Heart right ventricle (tissue), 16 donors: ENCODE measurements at regions not wholly inside any gene's neighbourhood (a gene's known extent, or its start where the extent isn't known, plus 50 kb on each side); places are given as distances from the start of the nearest gene placed in this dataset.

Experiments used
- ATAC-seq, 8 donors: fragments of 200-7000 bp; cut with Tn5 transposase; one replicate each; pipeline ENCODE4 v1.9.1; 2020; ENCODE audit warnings: mild to moderate bottlenecking in 8 of 8, moderate library complexity in 8 of 8, moderate number of reproducible peaks in 1 of 8
- DNase-seq, 2 donors: peaks; one replicate each; pipeline ENCODE4 v3.0.0-alpha.2; 2020
- H3K27ac ChIP-seq, 10 donors: fragments of 200-600 bp; sonication (generic) in 2 of 10; one replicate each; pipeline versions ENCODE4 v1.5.0 to v1.8.0; 2020 to 2022; ENCODE audit warnings: mild to moderate bottlenecking in 3 of 10
- H3K27me3 ChIP-seq, 7 donors: fragments of 200-600 bp; one replicate each; pipeline ENCODE4 v1.8.0; 2021 to 2022; ENCODE audit warnings: mild to moderate bottlenecking in 2 of 7
- H3K36me3 ChIP-seq, 9 donors: fragments of 200-600 bp; sonication (generic) in 1 of 9; one replicate each; pipeline versions ENCODE4 v1.5.0 to v1.8.0; 2020 to 2022; ENCODE audit warnings: mild to moderate bottlenecking in 2 of 9
- H3K4me1 ChIP-seq, 9 donors: fragments of 200-600 bp; sonication (generic) in 1 of 9; one replicate each; pipeline versions ENCODE4 v1.5.0 to v1.8.0; 2020 to 2022; ENCODE audit warnings: mild to moderate bottlenecking in 4 of 9
- H3K4me3 ChIP-seq, 10 donors: fragments of 200-600 bp; sonication (generic) in 2 of 10; one replicate each; pipeline versions ENCODE4 v1.5.0 to v1.8.0; 2020 to 2022; ENCODE audit warnings: mild to moderate bottlenecking in 7 of 10, moderate library complexity in 2 of 10
- H3K9me3 ChIP-seq, 11 donors: fragments of 200-600 bp in 10 of 11; sonication (generic) in 2 of 11; one replicate each; pipeline versions ENCODE4 v1.5.0 to v1.8.0; 2013 to 2022; ENCODE audit warnings: mild to moderate bottlenecking in 2 of 11, control low read depth in 1 of 11, moderate library complexity in 1 of 11
- WGBS, 2 donors: extraction: QIAGEN DNeasy Blood & Tissue Kit; methylation state at CpG; one replicate each; pipeline ENCODE4 v1.1.7; 2013; ENCODE audit warnings: inconsistent platforms in 1 of 2; 5-methylcytosine and 5-hydroxymethylcytosine counted together
- intact Hi-C, 10 donors: fragments of 100-400 bp; cut with DNase I; formaldehyde crosslinking; loops; one replicate each; pipeline versions ENCODE4 v1.11.1 to v1.14.2; 2022
- TF ChIP-seq, protein P1 (sequence below), 9 donors: fragments of 200-600 bp; sonication (generic) in 2 of 9; IDR thresholded peaks; one replicate each; pipeline versions ENCODE4 v1.5.0 to v1.8.0; 2021 to 2022; ENCODE audit warnings: antibody characterized with exemption in 9 of 9, mild to moderate bottlenecking in 5 of 9, moderate library complexity in 1 of 9
- donor health status: Arrhythmogenic right ventricular cardiomyopathy.
- donor health status: ischemic (EF 13 %, LVEDD 7.1; RV severe dilation, severe dysfunction).
- donor health status: healthy with polysubstance abuse.
- donor health status: DM: no; HTN: yes; CAD: no.
- donor health status: DM: no; HTN: no; CAD: no.
- donor health status: ischemic (EF 25% LVEDD 6.9; RV normal size, moderate dysfunction).
- donor health status: ischemic (EF 25% LVEDD 5.7; RV mildly dilated, moderate dysfunction).
- donor health status: healthy.
- donor health status: DM: yes; HTN: yes; CAD: no.
- donor health status: Ischemic cardiomyopathy.
- donor health status: ischemic (EF 35%, LVEDD 5.7; RV mildly dilated, moderate dysfunction).
- donor health status: nonischemic (EF 11% LVEDD 7.7; RV severe dilation, severe dysfunction).
- donor health status: DM: yes; HTN: yes; CAD: no.
- donor health status: PGD.
- donor health status: ischemic (EF 29% LVEDD 5.4; RV normal size, mild dysfunction).
- donor health status: nonischemic (EF 23%, LVEDD 6.1; RV moderate dilation, normal function).

DNA sequence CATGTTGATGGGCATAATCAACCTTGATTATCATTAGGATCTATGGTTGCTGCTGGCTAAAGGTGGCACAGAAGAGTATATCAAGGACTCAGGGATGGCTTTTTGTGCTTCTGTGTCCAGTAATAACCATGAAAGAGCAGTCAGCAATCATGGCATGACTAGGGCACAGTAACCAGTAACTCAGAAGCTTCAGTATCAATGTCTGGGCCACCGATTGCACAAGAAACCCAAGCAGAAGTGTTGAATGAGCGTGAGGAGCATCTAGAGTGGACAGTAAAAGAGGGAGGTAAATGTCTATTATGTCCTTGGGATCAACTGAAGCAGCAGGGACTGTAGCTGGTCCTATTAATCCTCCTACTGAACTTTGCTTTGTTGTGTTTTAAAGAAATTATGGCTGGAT lies 81.5 kb upstream of the F13A1 start:
- TF ChIP-seq, protein P1, sequence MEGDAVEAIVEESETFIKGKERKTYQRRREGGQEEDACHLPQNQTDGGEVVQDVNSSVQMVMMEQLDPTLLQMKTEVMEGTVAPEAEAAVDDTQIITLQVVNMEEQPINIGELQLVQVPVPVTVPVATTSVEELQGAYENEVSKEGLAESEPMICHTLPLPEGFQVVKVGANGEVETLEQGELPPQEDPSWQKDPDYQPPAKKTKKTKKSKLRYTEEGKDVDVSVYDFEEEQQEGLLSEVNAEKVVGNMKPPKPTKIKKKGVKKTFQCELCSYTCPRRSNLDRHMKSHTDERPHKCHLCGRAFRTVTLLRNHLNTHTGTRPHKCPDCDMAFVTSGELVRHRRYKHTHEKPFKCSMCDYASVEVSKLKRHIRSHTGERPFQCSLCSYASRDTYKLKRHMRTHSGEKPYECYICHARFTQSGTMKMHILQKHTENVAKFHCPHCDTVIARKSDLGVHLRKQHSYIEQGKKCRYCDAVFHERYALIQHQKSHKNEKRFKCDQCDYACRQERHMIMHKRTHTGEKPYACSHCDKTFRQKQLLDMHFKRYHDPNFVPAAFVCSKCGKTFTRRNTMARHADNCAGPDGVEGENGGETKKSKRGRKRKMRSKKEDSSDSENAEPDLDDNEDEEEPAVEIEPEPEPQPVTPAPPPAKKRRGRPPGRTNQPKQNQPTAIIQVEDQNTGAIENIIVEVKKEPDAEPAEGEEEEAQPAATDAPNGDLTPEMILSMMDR (IDR thresholded peaks at IDR 0.05), result no peak
- Histone ChIP-seq H3K4me3 (no peak overlapping the region), H3K9me3 (no peaks in the 10 kb centered on the region), H3K4me1 (peaks cover 0 to 17% (median 4%) of the 10 kb centered on the region in 9 donors), H3K27me3 (no peaks in the 10 kb centered on the region), H3K36me3 (no peaks in the 10 kb centered on the region), H3K27ac (no peak overlapping the region)
- DNase-seq, result no peak
- 84 to 90% methylated on average over 2 of the region's 2 CpGs for WGBS, 2 donors
- intact Hi-C loops, result no loop called here
- no peak for ATAC-seq

DNA sequence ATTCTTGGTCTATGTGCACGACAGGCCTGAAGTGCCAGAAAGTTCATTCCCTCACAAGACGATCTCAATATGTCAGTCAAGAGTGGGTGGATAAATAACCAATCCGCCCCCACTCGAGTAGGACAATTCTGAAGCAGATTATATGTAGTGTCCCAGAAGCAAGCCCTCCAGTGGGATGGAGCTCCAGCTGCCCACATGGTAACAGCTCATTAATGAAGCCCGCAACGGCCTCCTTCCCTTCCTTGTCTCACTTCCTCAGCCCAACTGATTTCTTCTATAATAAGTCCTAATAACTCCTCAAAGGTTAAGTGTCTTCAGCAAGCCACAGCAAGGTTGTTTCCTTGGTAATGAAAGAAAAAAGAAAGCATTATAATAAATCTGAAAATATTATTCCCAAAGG lies 82.1 kb upstream of the F13A1 start:
- Histone ChIP-seq H3K27ac (no peak overlapping the region), H3K4me1 (peaks cover 0 to 23% (median 8%) of the 10 kb centered on the region in 9 donors), H3K36me3 (no peaks in the 10 kb centered on the region), H3K9me3 (no peaks in the 10 kb centered on the region), H3K27me3 (no peaks in the 10 kb centered on the region), H3K4me3 (no peak overlapping the region)
- TF ChIP-seq, protein P1 (IDR thresholded peaks at IDR 0.05), result no peak
- DNase-seq, result no peak
- whole genome bisulfite sequencing, 2 donors, result 70% methylated on average over 6 of the region's 6 CpGs
- intact Hi-C loops, result no loop called here
- ATAC-seq, result no peak

DNA sequence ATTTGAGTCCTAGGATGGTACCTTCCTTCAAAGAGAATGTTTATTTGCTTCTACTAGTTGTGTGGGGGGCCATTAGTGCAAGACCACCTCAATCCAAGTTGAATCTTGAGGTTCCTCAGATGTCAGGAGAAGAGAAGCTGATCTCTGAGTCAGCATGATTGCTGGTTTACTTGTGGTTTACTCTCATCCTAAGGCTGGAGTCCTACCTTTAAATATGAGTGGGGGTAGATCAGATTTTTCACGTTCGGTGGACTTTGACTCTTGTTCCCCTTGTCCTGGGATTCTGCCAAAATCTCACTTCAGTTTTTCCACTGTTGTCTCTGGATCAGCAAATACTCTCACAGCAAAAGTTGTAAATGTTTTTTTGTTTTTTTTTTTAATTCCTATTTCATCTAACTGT lies 84.6 kb upstream of the F13A1 start:
- TF ChIP-seq, protein P1 (IDR thresholded peaks at IDR 0.05), result no peak
- ATAC-seq (no peak), DNase-seq (no peak)
- no peak overlapping the region for H3K4me3 ChIP-seq
- intact Hi-C loops, result no loop called here
- 47 to 48% methylated on average over 2 of the region's 2 CpGs for WGBS, 2 donors
- H3K9me3 ChIP-seq, result no peaks in the 10 kb centered on the region
- H3K27ac ChIP-seq, result no peak overlapping the region
- H3K36me3 ChIP-seq, result no peaks in the 10 kb centered on the region
- H3K4me1 ChIP-seq, result peaks cover 0 to 24% (median 10%) of the 10 kb centered on the region in 9 donors
- no peaks in the 10 kb centered on the region for H3K27me3 ChIP-seq

DNA sequence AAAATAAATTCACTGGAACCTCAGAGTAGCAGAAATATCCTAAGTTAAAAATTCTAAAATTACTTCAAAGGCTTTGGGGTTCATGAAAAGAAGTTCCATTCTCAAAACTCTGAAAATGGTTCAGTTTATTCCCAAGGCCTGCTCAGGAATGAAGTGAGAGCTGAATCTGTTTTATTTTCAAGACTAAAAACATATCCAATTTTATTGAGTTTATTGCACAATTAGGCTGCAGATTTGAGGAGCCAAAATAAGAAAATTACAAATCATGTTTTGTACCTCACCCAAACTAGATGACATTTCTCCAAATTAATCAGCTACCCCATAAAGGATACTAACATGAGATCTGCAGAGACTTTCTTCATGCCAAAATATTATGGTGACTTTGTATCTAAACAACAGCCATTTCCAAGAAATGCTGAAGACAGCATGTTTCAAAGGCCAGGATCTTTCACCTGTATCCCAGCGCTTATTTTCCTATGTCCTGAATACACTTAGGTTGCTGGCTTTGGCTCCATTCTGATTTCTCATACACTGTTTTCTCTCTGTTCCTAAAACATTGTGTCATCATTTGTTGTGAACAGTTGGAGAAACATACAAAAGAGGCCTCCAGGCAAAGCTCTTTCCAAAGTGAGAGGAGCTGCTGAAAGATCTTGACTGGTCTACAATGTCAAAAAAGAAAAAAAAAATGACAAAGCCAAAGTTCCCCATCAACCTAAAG lies 85.7 kb upstream of the F13A1 start:
- H3K4me3 ChIP-seq, result no peak overlapping the region
- TF ChIP-seq, protein P1 (IDR thresholded peaks at IDR 0.05), result no peak
- peaks cover 0 to 24% (median 10%) of the 10 kb centered on the region in 9 donors for H3K4me1 ChIP-seq
- H3K9me3 ChIP-seq, result no peaks in the 10 kb centered on the region
- ATAC-seq (peak in 1 of 8 donors; percentile 57), DNase-seq (no peak)
- H3K27ac ChIP-seq, result peak overlapping the region in 1 of 10 donors; percentile 32
- 77 to 82% methylated on average over 1 of the region's 1 CpG for WGBS, 2 donors
- no peaks in the 10 kb centered on the region for H3K27me3 ChIP-seq
- no peaks in the 10 kb centered on the region for H3K36me3 ChIP-seq
- intact Hi-C loops, result no loop called here
